ENCODE measurements at regions not wholly inside any gene's neighbourhood (a gene's known extent, or its start where the extent isn't known, plus 50 kb on each side); places are given as distances from the start of the nearest gene placed in this dataset.

- Histone ChIP-seq H3K4me1 (ENCODE audit: control insufficient read depth, low read length) (no peaks in the 10 kb centered on the region), H3K36me3 (ENCODE audit: control insufficient read depth, low read length) (no peaks in the 10 kb centered on the region), H3K9me2 (replicated peaks; ENCODE audit: control insufficient read depth, low read length) (no peaks in the 10 kb centered on the region), H3K9me3 (ENCODE audit: control insufficient read depth, insufficient read depth, low read length) (no peaks in the 10 kb centered on the region; the same call in 1 of the 2 replicates), H3K4me3 (ENCODE audit: low read length) (no peak overlapping the region), H3K27ac (ENCODE audit: low read depth, low read length) (no peak overlapping the region), H3F3A (ENCODE audit: control insufficient read depth, insufficient read depth) (no peaks in the 10 kb centered on the region), H3K4me2 (ENCODE audit: low read length) (no peak overlapping the region), H4K20me1 (ENCODE audit: control insufficient read depth, insufficient read depth, low read depth, low read length) (no peaks in the 10 kb centered on the region), H3K79me2 (ENCODE audit: control insufficient read depth, low read length) (no peaks in the 10 kb centered on the region), H3K27me3 (ENCODE audit: control insufficient read depth, low read length) (no peaks in the 10 kb centered on the region)
- TF ChIP-seq EZH2phosphoT487 (IDR thresholded peaks at IDR 0.05; ENCODE audit: borderline replicate concordance, low read length) (no peak), CTCF (IDR thresholded peaks at IDR 0.05; ENCODE audit: low read depth, low read length, poor library complexity, severe bottlenecking) (no peak)
Observed at GRCh38 chr6:167497428-167498056, 172.7 kb downstream of the TTLL2 start.

GRCh38 chr6:167499161-167499660 is 174.3 kb downstream of the TTLL2 start:
- Histone ChIP-seq H3K27me3 (ENCODE audit: control insufficient read depth, low read length) (no peaks in the 10 kb centered on the region), H3F3A (ENCODE audit: control insufficient read depth, insufficient read depth) (no peaks in the 10 kb centered on the region), H3K36me3 (ENCODE audit: control insufficient read depth, low read length) (no peaks in the 10 kb centered on the region), H4K20me1 (ENCODE audit: control insufficient read depth, insufficient read depth, low read depth, low read length) (no peaks in the 10 kb centered on the region), H3K4me3 (ENCODE audit: low read length) (no peak overlapping the region), H3K9me2 (replicated peaks; ENCODE audit: control insufficient read depth, low read length) (no peaks in the 10 kb centered on the region), H3K27ac (ENCODE audit: low read depth, low read length) (no peak overlapping the region), H3K4me1 (ENCODE audit: control insufficient read depth, low read length) (no peaks in the 10 kb centered on the region), H3K9me3 (ENCODE audit: control insufficient read depth, insufficient read depth, low read length) (no peaks in the 10 kb centered on the region), H3K4me2 (ENCODE audit: low read length) (no peak overlapping the region), H3K79me2 (ENCODE audit: control insufficient read depth, low read length) (no peaks in the 10 kb centered on the region)
- TF ChIP-seq CTCF (IDR thresholded peaks at IDR 0.05; ENCODE audit: low read depth, low read length, poor library complexity, severe bottlenecking) (no peak), EZH2phosphoT487 (IDR thresholded peaks at IDR 0.05; ENCODE audit: borderline replicate concordance, low read length) (no peak)

- H3K9me3 ChIP-seq (ENCODE audit: control insufficient read depth, insufficient read depth, low read length): no peaks in the 10 kb centered on the region
- no peaks in the 10 kb centered on the region for H3K4me1 ChIP-seq (ENCODE audit: control insufficient read depth, low read length)
- H3K27me3 ChIP-seq (ENCODE audit: control insufficient read depth, low read length): no peaks in the 10 kb centered on the region
- no peak for TF ChIP-seq EZH2phosphoT487 (IDR thresholded peaks at IDR 0.05; ENCODE audit: borderline replicate concordance, low read length)
- TF ChIP-seq CTCF (IDR thresholded peaks at IDR 0.05; ENCODE audit: low read depth, low read length, poor library complexity, severe bottlenecking): no peak
- H3K4me2 ChIP-seq (ENCODE audit: low read length): no peak overlapping the region
- no peaks in the 10 kb centered on the region for H3K36me3 ChIP-seq (ENCODE audit: control insufficient read depth, low read length)
- no peaks in the 10 kb centered on the region for H3K79me2 ChIP-seq (ENCODE audit: control insufficient read depth, low read length)
- H3F3A ChIP-seq (ENCODE audit: control insufficient read depth, insufficient read depth): no peaks in the 10 kb centered on the region
- H3K9me2 ChIP-seq (replicated peaks; ENCODE audit: control insufficient read depth, low read length): no peaks in the 10 kb centered on the region
- no peak overlapping the region for H3K4me3 ChIP-seq (ENCODE audit: low read length)
- no peak overlapping the region for H3K27ac ChIP-seq (ENCODE audit: low read depth, low read length)
- H4K20me1 ChIP-seq (ENCODE audit: control insufficient read depth, insufficient read depth, low read depth, low read length): no peaks in the 10 kb centered on the region
Observed at GRCh38 chr6:167500961-167501360, 176.1 kb downstream of the TTLL2 start.

Data from DOHH2 (cell line).